ENCODE measurements at regions not wholly inside any gene's neighbourhood (a gene's known extent, or its start where the extent isn't known, plus 50 kb on each side); places are given as distances from the start of the nearest gene placed in this dataset.
"Not testable (repeated sequence)": the region's sequence is repeated elsewhere in the genome, so short reads cannot be mapped to it uniquely, and the experiment has no call there.

DNA sequence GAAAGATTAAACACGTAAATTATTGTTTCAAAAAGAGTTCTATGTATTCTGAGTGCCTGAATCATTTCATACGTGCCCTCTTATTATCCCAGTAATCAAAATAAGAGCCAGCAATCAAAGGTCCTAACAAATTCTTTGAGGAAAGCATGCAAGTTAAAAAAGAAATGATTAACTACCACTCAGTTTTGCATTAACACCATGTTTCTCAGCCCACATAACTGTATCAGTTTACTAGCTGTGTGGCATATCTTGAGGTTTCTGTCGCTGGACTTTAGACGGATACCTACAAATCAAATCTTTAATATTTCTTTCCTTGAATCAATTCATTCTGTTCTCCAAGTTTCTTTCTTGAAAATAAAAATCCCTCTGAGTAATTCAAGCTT is 668.9 kb upstream of the CHAC2 start:
- no peak for DNase-seq

DNA sequence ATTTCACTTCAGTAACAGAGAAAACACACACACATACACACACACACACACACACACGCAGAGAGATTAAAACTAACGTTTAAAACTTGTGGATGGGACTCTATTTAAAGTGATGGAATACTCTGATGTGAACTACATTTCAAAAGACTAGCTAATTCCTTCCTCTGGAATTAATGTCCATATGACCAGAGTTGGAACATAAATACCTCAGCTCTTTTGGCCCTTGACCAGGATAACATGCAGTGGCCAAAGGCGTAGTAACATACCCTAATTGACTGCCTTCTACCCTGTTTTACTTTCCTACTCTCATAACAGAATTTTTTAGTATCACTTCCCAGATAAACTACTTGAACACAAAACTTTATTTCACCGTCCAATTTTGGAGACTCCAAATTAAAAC is 671.3 kb upstream of the CHAC2 start:
- DNase-seq: no peak

GRCh38 chr2:53095664-53096063 is 671.9 kb upstream of the CHAC2 start:
- DNase-seq: no peak

DNA sequence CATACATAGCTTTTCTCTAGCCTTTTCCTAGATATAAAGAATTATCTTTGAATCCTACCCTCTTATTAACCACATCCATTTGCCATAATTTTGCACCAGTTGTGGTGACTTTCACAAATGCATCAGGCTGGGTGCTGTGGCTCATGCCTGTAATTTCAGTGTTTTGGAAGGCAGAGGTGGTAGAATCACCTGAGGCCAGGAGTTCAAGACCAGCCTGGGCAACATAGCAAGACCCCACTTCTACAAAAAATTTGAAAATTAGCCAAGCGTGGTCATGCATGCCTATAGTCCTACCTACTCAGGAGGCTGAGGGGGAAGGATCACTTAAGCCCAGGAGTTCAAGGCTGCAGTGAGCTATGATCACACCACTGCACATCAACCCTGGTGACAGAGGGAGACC is 672.4 kb upstream of the CHAC2 start:
- no peak for DNase-seq

- no peak for DNase-seq
These were observed 674.2 kb upstream of the CHAC2 start for GRCh38 chr2:53093355-53093754.

DNA sequence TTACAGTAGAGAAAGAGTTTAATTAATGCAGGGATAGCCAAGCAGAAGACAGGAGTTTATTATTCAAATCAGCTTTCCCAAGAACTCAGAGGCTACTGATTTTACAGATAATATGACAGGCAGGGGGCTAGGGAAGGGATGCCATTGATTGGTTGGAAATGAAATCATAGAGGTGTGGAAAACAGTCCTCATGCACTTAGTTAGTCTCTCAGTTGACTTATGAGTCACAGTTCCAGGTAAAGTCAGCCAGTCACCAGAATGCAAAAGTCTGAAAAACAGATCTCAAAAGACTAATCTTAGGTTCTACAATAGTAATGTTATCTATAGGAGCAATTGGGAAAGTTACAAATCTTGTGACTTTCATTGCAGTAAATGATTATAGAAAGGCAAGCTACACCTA is 676.4 kb upstream of the CHAC2 start:
- no peak for DNase-seq

- DNase-seq: no peak
These were observed 679.6 kb upstream of the CHAC2 start for GRCh38 chr2:53087874-53088461.

DNA sequence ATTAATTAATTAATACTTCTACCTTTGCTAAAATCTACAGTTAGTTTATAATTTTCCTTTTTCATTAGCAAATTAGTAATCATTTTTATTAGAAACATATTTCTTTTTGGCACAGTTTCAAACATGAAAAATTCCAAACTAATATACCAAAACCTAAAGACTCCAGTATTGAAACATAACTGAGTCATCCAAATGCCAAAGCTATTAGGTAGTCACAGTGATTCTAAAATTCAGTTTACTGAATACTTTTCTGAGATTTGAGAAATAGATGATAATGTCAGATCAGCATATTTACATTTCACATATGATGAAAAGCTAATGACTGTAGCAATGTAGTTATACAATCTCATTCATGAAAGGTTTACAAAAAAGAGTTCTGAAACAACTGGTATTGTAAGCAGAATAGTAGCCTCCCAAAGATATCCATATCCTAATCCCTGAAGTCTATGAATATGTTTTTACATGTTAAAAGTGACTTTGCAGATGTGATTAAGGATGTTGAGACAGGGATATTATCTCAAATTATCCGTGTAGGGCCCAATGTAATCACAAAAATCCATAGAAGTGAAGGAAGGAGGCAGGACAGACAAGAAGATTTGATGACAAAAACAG is 680.2 kb upstream of the CHAC2 start:
- no peak for DNase-seq

DNA sequence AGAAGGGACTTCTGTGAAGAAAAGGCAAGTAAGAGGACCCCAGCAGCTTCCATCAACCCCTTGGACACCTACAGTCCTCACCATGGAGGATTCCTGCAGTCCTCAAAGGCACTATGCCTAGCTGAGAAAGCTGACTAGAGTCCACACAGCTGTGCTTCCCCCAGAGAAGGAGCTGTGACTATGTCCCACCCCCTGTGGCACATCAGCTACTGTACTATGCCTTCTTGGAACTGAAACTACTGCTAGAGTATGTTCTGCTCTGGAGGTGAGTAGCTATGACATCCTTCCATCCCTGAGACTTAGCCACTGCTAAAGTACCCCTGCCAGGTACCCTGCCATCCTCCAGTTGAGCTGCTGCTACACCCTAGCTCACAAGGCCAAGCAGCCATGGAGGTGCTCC is 690.2 kb upstream of the CHAC2 start:
- no peak for DNase-seq

DNA sequence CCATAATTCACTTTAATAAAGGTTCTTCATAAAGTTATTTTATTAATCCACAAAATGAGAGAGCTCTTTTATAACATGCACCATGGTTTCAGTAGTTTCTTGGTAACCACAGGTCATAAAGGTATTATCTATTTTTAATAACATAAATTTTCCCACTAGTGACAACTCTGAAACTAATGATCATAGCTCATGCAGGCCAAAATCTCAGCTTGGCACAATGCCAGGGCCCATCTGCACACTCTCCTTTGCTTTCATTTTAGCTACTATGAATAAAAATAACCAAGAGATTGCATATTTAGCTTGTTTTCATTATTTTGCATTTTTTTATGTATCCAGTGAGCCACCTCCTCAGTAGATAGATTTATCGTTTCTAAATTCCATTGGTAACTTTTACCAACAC is 691.8 kb upstream of the CHAC2 start:
- no peak for DNase-seq

DNA sequence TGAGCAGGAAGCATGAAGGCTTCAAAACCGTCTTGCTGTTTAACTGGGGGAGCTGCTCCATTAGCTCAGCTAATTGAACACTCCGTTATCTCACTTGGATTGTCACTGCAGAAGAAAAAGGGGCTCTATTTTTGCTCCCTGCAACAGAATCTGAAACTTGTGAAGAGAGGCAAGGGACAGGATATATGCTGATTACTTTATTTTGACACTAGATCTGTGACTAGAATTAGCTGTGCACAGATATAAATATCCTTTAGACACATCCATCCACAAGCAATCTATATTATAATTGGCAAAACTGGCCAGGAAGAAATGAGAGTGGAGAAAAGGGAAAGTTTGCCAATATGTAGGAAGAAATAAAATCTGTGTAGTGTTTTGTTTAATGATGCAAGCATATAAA is 700.1 kb upstream of the CHAC2 start:
- DNase-seq: no peak

DNA sequence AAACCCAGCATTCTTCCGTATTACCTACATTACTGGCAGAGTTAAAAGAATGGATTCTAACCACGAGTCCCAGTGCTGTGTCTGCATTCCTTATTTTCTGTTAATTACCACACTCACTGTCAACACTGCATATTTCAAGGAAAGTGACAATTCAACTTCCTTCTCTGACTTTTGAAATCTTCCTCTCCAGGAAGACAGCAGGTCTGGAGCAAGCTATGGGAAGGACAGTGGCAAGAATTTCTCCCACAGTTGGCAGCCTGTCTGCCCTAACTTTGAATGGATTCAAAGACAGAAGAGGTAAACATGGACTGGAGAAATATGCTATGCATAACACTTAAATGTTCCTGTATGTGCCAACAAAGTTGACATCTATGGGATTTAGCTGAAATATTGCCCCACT is 700.5 kb upstream of the CHAC2 start:
- DNase-seq: no peak

DNA sequence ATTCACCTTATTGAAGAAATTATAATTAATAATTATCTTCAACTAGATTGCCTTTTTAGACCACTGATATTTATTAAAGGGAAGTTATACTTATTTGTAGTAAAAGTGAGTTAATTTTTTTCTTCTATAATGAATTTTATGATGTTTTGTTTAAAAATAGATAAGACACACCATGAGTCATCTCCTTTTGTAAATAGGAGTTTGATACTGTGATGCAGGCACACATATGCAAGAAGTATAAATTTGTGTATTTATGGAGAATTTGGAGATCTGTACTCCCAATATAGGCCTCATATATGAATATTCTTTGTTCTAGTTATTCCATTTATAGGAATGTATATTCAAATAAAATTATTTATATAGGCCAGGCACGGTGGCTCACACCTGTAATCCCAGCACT is 703.5 kb upstream of the CHAC2 start:
- DNase-seq: no peak

DNA sequence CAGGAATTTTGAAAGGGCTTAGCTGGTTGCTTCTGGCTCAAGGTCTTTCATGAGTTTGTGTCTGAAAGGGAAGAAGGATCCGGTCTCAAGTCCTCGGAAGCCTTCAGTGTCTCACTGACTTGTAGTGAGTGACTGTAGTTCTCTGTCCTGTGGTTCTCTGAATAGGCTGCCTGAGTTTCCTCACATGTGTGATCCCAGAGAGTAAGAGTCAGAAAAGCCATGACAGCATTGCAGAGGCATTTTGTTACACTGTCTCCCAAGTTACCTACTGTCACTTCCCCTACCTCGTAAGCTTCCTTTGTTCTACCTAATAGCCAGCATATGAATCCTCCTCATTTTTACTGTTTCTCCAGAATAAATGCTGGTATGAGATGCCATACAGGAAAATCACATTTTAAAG is 709.1 kb upstream of the CHAC2 start:
- DNase-seq: no peak

DNA sequence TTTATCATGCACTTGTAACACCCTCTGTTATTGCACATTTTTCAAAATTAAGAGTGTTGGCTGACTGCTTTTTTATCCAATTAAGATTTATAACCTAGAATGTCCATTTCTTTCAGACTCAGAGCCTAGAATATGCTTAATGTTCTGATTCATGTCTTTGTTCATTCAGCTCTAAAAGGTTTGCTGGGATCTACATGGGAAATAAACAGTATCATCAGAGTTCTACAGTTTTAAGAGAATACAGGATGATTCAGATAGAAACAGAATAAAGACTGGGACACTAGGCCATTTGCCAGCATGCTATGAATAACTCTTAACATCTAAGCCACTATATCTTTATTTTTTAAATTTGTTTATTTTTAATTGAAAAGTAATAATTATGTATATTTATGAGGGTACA is 713.7 kb upstream of the CHAC2 start:
- no peak for DNase-seq

GRCh38 chr2:53051157-53051556 is 716.4 kb upstream of the CHAC2 start:
- no peak for DNase-seq

DNA sequence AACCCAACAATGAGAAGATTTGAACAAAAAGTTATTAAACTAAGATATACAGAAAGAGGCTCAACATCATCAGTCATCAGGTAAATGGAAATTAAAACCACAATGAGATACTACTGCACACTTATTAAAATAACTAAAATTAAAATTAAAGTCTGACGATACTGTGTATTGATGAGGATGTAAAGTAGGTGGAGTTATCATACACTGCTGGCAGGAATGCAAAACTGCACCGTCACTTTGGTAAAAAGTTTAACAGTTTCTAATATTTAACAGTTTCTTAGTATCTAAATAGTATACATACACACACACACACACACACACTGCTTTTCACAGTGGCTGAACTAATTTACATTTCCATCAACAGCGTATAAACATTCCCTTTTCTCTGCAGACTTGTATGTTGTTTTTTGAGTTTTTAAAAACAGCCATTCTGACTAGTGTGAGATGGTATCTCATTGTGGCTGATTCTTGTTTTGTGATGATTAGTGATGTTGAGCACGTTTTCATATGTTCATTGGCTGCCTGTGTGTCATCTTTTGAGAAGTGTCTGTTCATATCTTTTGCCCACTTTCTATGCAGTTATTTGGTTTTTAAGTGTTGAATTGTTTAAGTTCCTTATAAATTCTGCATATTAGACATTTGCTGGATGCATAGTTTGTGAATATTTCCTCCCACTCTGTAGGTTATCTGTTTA is 726.9 kb upstream of the CHAC2 start:
- no peak for DNase-seq

- no peak for DNase-seq
These were observed 731.4 kb upstream of the CHAC2 start for GRCh38 chr2:53036196-53036595.

DNA sequence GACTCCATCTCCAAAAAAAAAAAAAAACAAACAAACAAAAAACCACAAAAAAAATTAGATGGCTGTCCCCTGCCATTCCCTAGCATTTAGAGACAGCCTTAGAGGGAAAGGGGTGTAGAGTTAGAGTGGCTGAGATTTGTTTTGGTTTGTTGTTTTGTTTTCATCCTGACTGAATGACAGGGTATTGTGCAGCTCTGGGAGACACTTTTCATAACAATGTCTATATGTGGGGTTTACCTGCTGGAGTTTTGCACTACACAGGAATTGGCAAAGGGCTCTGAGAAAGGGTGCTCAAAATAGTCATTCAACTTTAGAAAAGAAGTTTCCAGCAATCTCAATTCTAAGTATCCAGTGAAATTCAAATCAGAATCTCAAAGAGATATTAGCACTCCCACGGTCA is 732.5 kb upstream of the CHAC2 start:
- no peak for DNase-seq

GRCh38 chr2:53033411-53033810 is 734.2 kb upstream of the CHAC2 start:
- DNase-seq: no peak

GRCh38 chr2:53028746-53029423 is 738.7 kb upstream of the CHAC2 start:
- no peak for DNase-seq

GRCh38 chr2:53028225-53028624 is 739.4 kb upstream of the CHAC2 start:
- no peak for DNase-seq

GRCh38 chr2:53022248-53022647 is 745.4 kb upstream of the CHAC2 start:
- DNase-seq: not testable (repeated sequence)

DNA sequence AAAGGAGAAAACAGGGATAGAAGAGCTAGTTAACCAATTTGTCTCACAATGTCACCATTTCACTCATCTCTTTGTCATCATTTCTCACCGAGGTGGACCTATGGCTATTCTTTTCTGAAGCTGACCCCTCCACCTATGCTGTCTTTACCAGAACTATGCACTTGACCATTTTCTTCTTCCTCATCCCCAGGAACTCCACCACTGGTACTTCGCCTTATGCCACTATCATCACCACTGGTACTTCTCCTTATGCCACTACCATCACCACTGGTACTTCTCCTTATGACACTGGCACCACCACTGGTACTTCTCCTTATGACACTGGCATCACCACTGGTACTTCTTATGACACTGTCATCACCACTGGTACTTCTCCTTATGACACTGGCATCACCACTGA is 745.8 kb upstream of the CHAC2 start:
- DNase-seq: no peak
